ENCODE measurements at regions not wholly inside any gene's neighbourhood (a gene's known extent, or its start where the extent isn't known, plus 50 kb on each side); places are given as distances from the start of the nearest gene placed in this dataset.

GRCh38 chr1:57518496-57518895, 94.6 kb upstream of the DAB1 start:
- TF ChIP-seq CTCF (conservative IDR thresholded peaks at IDR 0.05) (no peak), EZH2 (IDR thresholded peaks at IDR 0.05; ENCODE audit: low read depth) (no peak)

Measured in PC-9 (cell line).